ENCODE measurements at regions not wholly inside any gene's neighbourhood (a gene's known extent, or its start where the extent isn't known, plus 50 kb on each side); places are given as distances from the start of the nearest gene placed in this dataset.

GRCh38 chr9:107211284-107211923 is 71.7 kb upstream of the RAD23B start:
- no peak for DNase-seq (ENCODE audit: low read depth)
- TF ChIP-seq CTCF (IDR thresholded peaks at IDR 0.05; ENCODE audit: insufficient read depth, low read depth, low read length, missing control alignments) = no peak
- H3K4me3 ChIP-seq (ENCODE audit: low read length) = no peak overlapping the region

- no peak overlapping the region for H3K4me3 ChIP-seq (ENCODE audit: low read length)
- TF ChIP-seq CTCF (IDR thresholded peaks at IDR 0.05; ENCODE audit: insufficient read depth, low read depth, low read length, missing control alignments) = no peak
- no peak for DNase-seq (ENCODE audit: low read depth)
Observed at GRCh38 chr9:107212613-107213012, 70.5 kb upstream of the RAD23B start.

GRCh38 chr9:107213080-107213479 is 70.0 kb upstream of the RAD23B start:
- no peak overlapping the region for H3K4me3 ChIP-seq (ENCODE audit: low read length)
- no peak for TF ChIP-seq CTCF (IDR thresholded peaks at IDR 0.05; ENCODE audit: insufficient read depth, low read depth, low read length, missing control alignments)
- DNase-seq (ENCODE audit: low read depth) = no peak

- no peak overlapping the region for H3K4me3 ChIP-seq (ENCODE audit: low read length)
Observed at GRCh38 chr9:107213561-107214028, 69.5 kb upstream of the RAD23B start.

GRCh38 chr9:107214381-107214780 is 68.7 kb upstream of the RAD23B start:
- H3K4me3 ChIP-seq (ENCODE audit: low read length) = no peak overlapping the region
- no peak for TF ChIP-seq CTCF (IDR thresholded peaks at IDR 0.05; ENCODE audit: insufficient read depth, low read depth, low read length, missing control alignments)
- no peak for DNase-seq (ENCODE audit: low read depth)

More at GRCh38 chr9:107213561-107214028, 69.5 kb upstream of the RAD23B start:
- DNase-seq (ENCODE audit: low read depth) = peak; percentile 92
- no peak for TF ChIP-seq CTCF (IDR thresholded peaks at IDR 0.05; ENCODE audit: insufficient read depth, low read depth, low read length, missing control alignments)

- no peak overlapping the region for H3K4me3 ChIP-seq (ENCODE audit: low read length)
- no peak for TF ChIP-seq CTCF (IDR thresholded peaks at IDR 0.05; ENCODE audit: insufficient read depth, low read depth, low read length, missing control alignments)
- no peak for DNase-seq (ENCODE audit: low read depth)
Observed at GRCh38 chr9:107214915-107215314, 68.2 kb upstream of the RAD23B start.

GRCh38 chr9:107215381-107215780 is 67.7 kb upstream of the RAD23B start:
- DNase-seq (ENCODE audit: low read depth) = peak; percentile 20
- no peak for TF ChIP-seq CTCF (IDR thresholded peaks at IDR 0.05; ENCODE audit: insufficient read depth, low read depth, low read length, missing control alignments)

More at GRCh38 chr9:107215381-107215780, 67.7 kb upstream of the RAD23B start:
- no peak overlapping the region for H3K4me3 ChIP-seq (ENCODE audit: low read length)

Measured in epithelial cell of esophagus (primary cell).